ENCODE measurements at regions not wholly inside any gene's neighbourhood (a gene's known extent, or its start where the extent isn't known, plus 50 kb on each side); places are given as distances from the start of the nearest gene placed in this dataset.

DNA sequence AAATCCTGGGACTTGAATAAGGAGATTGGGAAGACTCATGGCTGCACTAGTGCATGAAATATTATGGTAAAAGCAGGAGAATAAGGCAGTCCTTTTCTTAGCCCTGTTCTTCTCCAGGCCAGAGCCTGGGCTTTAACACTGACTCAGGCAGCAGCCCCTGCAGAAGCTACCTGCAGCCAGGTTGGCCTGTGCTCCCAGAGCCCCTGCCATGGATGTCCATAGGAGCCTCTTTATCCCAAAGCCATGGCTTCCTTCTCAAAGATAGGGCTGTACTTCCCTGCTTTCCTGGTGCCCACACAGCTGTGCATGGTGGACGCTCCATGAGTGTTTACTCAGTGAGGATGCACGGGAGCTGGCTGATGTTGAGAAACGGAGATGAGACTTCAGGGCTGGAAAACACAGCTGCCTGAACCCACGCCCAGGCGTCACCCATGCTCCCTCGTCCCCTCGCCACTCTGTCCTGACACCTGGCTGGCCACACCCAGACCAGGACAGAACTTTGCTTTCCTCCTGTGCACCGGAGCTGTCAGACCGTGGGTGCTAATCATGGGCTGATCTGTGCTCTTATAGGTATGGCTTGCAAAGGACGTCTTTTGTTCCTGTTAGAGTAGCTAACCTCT lies 135.5 kb downstream of the GLI2 start:
- Mint-ChIP-seq H3K4me3 (ENCODE audit: unreplicated experiment) (no peak overlapping the region), H3K4me1 (ENCODE audit: low read depth) (peaks cover 47% of the 10 kb centered on the region), H3K9me3 (ENCODE audit: low read depth) (no peaks in the 10 kb centered on the region), H3K36me3 (ENCODE audit: low read depth) (no peaks in the 10 kb centered on the region), H3K27ac (ENCODE audit: unreplicated experiment) (no peak overlapping the region), H3K27me3 (ENCODE audit: low read depth) (no peaks in the 10 kb centered on the region)
- TF ChIP-seq CTCF (IDR thresholded peaks at IDR 0.05), result no peak
- DNase-seq (ENCODE audit: low spot score), result peak; percentile 67

DNA sequence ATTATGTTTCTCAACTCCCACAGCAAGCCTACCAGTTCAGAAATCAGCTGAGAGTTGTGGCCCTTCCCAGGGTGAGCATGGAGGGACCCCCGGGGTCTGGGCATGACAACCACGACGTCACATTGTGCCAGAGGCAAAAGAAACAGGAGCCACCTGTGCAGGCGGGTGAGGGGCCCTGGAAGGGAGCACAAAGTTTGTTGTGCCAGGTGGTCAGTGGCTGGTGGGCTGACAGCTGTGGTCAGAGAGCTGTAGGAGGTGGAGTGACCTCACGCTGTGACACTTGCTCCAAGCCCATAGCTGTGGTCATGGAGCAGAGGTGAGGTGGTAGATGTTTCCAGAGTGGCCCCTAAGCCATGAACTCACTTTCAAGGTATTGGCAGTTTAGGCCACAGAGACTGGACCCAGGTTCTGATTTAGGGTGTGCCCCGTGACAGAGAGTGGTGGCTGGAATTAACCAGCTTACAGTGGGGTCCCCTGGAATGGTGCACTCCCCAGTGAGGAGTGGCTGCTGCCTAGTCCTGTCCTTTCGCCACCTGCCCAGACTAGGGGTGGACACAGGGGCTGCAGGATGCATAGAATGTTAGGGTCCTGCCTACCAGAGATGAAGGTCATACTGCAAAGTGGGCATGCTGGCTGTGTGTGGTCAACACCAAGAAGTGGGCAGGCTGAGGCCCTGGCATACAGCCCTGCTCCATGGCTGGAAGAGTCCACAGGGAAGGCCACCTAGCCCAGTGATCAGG lies 136.4 kb downstream of the GLI2 start:
- peak; percentile 82 for DNase-seq (ENCODE audit: low spot score)
- no peaks in the 10 kb centered on the region for H3K9me3 Mint-ChIP-seq (ENCODE audit: low read depth)
- TF ChIP-seq CTCF (IDR thresholded peaks at IDR 0.05), result no peak
- peaks cover 38% of the 10 kb centered on the region for H3K4me1 Mint-ChIP-seq (ENCODE audit: low read depth)
- no peak overlapping the region for H3K27ac Mint-ChIP-seq (ENCODE audit: unreplicated experiment)
- H3K4me3 Mint-ChIP-seq (ENCODE audit: unreplicated experiment), result no peak overlapping the region
- no peaks in the 10 kb centered on the region for H3K36me3 Mint-ChIP-seq (ENCODE audit: low read depth)
- no peaks in the 10 kb centered on the region for H3K27me3 Mint-ChIP-seq (ENCODE audit: low read depth)

GRCh38 chr2:120873958-120874887 lies 138.6 kb downstream of the GLI2 start:
- Mint-ChIP-seq H3K27ac (ENCODE audit: unreplicated experiment) (no peak overlapping the region), H3K9me3 (ENCODE audit: low read depth) (no peaks in the 10 kb centered on the region), H3K4me3 (ENCODE audit: unreplicated experiment) (no peak overlapping the region), H3K4me1 (ENCODE audit: low read depth) (peaks cover 24% of the 10 kb centered on the region), H3K36me3 (ENCODE audit: low read depth) (no peaks in the 10 kb centered on the region), H3K27me3 (ENCODE audit: low read depth) (no peaks in the 10 kb centered on the region)
- peak; percentile 75 for DNase-seq (ENCODE audit: low spot score)
- TF ChIP-seq CTCF (IDR thresholded peaks at IDR 0.05), result no peak

DNA sequence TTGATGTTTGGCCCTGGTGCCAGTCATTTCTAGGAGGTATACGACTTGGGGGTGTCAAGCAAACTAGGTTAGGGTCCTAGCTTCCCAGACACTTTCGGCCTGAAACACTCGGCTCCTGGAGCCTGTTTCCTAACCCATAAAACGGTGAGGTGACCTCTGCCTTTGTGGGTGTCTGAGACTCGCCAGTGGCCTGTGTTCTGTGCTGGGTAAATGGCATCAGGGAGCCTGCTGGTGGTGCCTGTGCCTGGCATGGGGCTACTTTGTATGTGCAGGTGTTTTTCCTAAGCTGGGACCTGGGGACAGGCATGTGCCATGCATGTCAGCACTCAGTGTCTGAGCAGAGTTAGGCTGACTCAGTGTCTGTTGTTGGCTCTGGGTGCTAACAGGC lies 139.2 kb downstream of the GLI2 start:
- DNase-seq (ENCODE audit: low spot score), result peak; percentile 53
- Mint-ChIP-seq H3K36me3 (ENCODE audit: low read depth) (no peaks in the 10 kb centered on the region), H3K9me3 (ENCODE audit: low read depth) (no peaks in the 10 kb centered on the region), H3K27me3 (ENCODE audit: low read depth) (no peaks in the 10 kb centered on the region), H3K4me3 (ENCODE audit: unreplicated experiment) (no peak overlapping the region), H3K27ac (ENCODE audit: unreplicated experiment) (no peak overlapping the region), H3K4me1 (ENCODE audit: low read depth) (peaks cover 25% of the 10 kb centered on the region)
- TF ChIP-seq CTCF (IDR thresholded peaks at IDR 0.05), result no peak

DNA sequence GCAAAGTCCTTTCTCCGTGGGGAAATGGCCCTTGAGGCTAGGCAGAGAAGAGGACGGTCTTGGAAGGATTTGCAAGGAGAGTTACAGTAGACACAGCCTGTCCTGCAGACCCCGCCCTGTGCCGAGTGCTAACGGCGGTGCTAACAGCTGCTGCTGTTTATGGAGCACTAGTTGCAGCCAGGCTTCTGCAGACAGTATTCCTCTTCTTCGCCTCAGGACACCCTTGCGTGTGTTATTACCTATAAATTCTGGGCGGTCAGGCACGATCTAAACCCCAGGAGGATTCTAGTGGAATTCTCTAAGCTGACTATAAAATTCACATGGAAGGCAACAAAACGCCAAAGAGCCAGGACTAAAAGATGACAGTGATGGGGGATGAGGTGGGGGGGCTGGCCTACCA lies 139.8 kb downstream of the GLI2 start:
- no peaks in the 10 kb centered on the region for H3K27me3 Mint-ChIP-seq (ENCODE audit: low read depth)
- H3K27ac Mint-ChIP-seq (ENCODE audit: unreplicated experiment), result no peak overlapping the region
- no peak overlapping the region for H3K4me3 Mint-ChIP-seq (ENCODE audit: unreplicated experiment)
- peaks cover 27% of the 10 kb centered on the region for H3K4me1 Mint-ChIP-seq (ENCODE audit: low read depth)
- DNase-seq (ENCODE audit: low spot score), result peak; percentile 54
- no peak for TF ChIP-seq CTCF (IDR thresholded peaks at IDR 0.05)
- H3K36me3 Mint-ChIP-seq (ENCODE audit: low read depth), result no peaks in the 10 kb centered on the region
- no peaks in the 10 kb centered on the region for H3K9me3 Mint-ChIP-seq (ENCODE audit: low read depth)
